D341Med (cell line): ENCODE measurements at regions not wholly inside any gene's neighbourhood (a gene's known extent, or its start where the extent isn't known, plus 50 kb on each side); places are given as distances from the start of the nearest gene placed in this dataset.

Experiments used
- DNase-seq: peaks from one replicate; pipeline ENCODE4 v3.0.0; 2012; ENCODE audit warnings: low spot score

DNA sequence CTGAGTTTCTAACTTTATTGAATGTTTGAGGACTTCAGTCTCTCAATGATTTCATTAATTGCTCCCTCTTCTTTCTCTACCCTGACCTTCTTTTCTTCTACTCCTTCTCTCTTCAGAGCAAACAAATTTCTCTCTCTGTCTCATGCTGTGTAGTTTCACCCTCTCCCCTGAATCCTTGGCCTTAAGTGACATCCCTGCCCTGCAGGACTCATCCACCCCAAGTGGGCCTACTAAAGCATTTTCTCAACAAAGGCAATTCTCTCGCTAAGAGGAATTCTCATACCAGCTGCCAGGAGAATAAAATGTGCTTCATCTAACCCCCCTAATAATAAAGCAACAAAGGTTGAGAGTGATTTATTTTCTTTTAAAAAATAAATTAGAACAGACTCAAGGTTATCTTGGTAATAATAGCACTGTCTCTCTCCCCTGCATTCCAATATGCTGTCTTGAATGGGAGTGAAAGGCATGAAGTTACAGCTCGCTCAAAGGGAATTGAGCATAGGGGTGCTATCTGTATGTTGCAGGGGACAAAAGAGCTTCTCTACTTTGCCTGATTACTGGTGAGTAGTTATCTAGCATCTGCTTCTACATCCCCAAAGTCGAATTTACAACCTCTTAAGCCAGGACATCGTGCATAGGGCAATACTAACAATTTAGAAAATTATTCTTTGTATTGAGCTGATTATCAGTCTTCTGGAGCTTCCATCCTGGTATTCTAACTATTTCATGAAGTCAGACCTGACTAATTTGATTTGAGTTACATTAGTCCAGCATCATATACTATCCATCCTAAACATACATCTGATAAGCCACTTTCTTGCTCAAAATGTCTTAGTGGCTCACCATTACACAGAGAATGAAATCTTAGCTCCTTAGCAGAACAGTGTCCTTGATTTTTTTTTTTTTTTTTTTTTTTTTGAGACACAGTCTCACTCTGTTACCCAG is 76.9 kb upstream of the DNAJC19 start:
- no peak for DNase-seq

DNA sequence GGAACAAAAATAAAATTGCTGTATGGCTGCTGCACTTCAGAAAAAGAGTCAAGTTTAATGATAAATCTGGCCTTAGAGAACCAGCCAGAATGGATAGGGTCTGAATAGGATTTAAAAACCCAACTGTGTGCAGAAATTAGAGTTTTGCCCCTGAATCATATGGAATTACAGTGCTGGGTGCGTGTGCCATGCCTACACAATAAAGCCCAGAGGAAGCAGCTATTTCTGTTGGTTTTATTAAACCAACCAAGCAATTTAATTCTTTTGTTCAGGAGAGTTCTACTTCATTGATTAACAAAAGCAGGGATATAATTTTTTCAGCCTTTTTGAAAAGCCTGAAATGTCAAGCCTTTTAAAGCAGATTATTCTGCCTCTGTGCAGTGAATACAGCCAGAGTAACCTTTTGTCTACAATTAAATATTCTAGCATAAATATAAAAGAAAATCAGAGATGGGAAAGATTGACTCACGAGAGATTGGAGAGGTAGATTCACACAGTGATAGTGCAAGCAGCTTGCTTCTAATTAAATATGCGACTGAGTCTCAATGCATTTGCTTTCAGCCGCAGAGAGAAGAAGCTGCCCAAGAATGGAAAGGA is 66.7 kb upstream of the DNAJC19 start:
- no peak for DNase-seq

DNA sequence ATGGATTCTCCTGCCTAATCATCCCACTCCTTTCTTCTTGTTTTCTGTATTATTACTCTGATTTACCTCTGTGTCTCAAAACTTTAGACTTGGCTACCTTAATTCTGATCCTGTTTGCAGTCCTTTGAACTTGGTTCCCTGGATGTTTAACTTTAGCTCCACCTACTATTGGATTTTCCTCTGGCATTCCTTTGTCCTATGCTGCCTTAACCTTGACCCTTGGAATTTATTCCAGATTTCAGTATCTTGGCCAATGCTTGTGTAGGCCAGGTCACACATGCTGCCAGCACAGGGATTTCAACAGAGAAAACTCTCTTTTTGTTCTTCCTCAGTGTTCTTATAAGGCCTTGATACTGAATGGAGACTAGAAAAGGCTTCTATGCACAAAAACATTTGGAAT is 65.0 kb upstream of the DNAJC19 start:
- DNase-seq: no peak

DNA sequence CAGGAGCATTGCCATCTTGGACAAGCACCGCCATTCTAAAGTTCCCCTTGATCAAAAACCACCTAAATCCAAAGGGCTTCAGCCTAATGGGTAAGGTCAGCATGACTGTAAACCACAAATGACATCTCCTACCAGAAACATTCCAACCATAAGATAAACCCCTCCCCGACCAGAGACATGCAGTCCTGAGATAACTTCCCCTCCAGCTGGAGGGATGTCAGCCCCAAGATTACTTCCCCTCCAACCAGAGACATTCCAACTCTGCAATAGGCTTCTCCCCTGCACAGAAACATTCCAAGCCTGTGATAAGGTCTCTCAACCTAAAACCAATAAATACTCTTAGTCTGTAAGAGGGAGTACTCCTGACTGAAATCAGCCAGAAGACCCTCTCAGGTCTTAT is 62.7 kb upstream of the DNAJC19 start:
- DNase-seq: no peak

- no peak for DNase-seq
Observed at GRCh38 chr3:181050738-181051137, 61.2 kb upstream of the DNAJC19 start.

- DNase-seq: no peak
Observed at GRCh38 chr3:181040030-181040429, 50.5 kb upstream of the DNAJC19 start.
